Ishikawa (cell line): ENCODE measurements at regions not wholly inside any gene's neighbourhood (a gene's known extent, or its start where the extent isn't known, plus 50 kb on each side); places are given as distances from the start of the nearest gene placed in this dataset.

Experiments used
- EP300 ChIP-seq: IDR thresholded peaks from 2 replicates; pipeline ENCODE4 v1.6.1; 2012; ENCODE audit warnings: borderline replicate concordance
- RAD21 ChIP-seq: IDR thresholded peaks from 2 replicates; pipeline ENCODE4 v1.6.1; 2012; ENCODE audit warnings: low read depth
- REST ChIP-seq: IDR thresholded peaks from 2 replicates; pipeline ENCODE4 v1.6.1; 2012; ENCODE audit warnings: low read depth, mild to moderate bottlenecking
- TAF1 ChIP-seq: IDR thresholded peaks from 2 replicates; pipeline ENCODE4 v1.6.1; 2012; ENCODE audit warnings: low read depth, mild to moderate bottlenecking

DNA sequence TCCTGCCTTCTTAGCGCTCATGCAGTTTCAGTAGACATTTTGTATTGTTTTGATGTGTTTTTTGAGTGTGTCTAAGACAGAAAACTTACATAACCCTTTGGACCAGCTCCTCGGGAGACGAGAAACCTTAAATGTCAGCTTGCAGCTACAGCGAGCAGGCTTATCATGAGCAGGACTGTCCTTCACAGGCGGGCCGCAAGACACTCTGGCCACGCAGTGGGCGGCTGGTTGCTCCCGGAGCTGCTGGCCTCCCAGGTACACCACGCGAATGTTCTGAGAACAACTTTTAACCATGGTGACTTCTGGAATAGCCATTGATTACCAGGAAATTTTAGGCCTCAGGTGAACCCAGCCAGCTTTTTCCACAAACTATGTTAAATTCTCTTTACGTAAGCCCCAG lies 164.1 kb upstream of the DIO3 start:
- no peak for TF ChIP-seq TAF1
- TF ChIP-seq EP300, result no peak
- no peak for TF ChIP-seq REST
- TF ChIP-seq RAD21, result no peak
